HG03439 (cell line): ENCODE measurements at regions not wholly inside any gene's neighbourhood (a gene's known extent, or its start where the extent isn't known, plus 50 kb on each side); places are given as distances from the start of the nearest gene placed in this dataset.
A peak's percentile ranks its signal among the peaks of the same experiment; 100 is the strongest.
"Not testable (repeated sequence)": the region's sequence is repeated elsewhere in the genome, so short reads cannot be mapped to it uniquely, and the experiment has no call there.

Experiments used
- ATAC-seq: cut with Tn5 transposase; IDR thresholded peaks from one replicate; pipeline ENCODE4 v1.9.1; 2021; ENCODE audit warnings: mild to moderate bottlenecking, moderate library complexity; ENCODE audit not compliant: unreplicated experiment

DNA sequence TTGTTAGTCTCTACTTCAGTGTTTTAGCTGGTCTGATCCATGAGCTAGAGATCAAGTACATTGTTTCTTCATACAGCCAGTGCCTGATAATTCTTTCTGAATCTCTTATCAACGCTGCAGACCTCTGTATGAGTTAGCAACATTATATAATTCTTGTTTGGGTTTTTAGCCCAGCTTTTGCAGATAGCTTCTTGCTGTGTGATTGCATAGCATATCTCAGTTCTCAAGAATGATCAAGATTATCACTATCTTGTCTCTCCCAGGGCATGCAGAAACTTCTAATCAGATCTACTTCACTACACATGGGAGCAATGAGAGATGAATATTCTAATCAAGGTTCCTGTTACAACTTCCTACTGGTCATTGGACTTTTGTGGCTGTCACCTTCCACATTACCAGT, 158.3 kb downstream of the FAM174A start:
- no peak for ATAC-seq

DNA sequence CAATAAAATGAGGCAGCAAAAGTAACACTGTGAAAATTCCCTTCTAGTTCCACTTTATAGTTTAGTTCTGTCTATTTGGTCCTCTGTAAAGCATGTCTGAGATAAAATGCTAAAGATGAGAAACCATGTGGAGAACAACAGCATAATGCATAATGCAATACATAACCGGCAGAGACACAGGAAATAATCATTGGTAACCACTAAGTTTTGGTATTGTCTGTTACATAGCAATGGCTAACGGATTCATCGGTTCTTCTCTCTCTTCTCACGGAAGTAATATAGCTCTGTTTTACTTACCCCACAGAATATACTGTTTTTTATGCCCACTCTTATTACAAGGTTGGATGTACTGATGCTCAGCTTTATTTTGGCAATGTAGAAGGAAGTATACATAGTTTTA, 158.9 kb downstream of the FAM174A start:
- ATAC-seq = no peak

DNA sequence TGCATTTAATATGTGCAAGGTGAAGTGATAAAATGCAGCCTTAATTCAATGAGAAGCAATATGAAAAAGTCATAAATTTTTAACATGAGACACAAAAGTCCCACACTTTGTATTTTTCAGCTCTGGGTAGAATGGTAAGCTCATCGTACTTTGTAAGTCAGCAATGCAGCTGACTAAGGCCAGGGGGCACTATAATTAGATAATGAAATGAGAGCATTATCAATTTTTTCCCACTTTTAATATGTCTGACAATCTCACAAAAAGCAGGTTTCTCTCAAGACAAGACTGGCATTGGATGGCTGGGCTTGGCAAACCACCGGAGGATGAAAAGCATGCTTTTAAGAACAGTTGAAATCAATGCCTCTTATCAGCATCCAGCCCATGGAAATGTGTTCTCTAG, 162.8 kb downstream of the FAM174A start:
- ATAC-seq = no peak

DNA sequence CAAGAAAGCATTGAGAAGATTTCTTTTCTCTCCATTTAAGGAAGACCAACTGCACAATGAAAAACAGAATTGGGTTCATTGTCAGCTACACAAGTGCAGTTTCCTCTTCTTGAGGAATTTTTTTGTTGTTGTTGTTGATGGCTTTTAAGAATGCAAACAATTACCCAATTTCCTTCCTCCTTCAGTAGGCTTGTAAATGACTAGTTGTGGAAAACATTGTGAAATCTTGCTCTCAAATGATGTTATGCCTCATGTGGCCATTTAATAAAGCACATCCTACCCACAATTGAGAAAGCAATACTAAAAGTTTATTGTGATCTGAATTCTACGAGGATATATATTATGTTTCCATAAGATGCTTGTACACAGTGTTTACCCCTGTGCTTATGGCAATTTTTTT, 171.6 kb downstream of the FAM174A start:
- ATAC-seq = no peak

DNA sequence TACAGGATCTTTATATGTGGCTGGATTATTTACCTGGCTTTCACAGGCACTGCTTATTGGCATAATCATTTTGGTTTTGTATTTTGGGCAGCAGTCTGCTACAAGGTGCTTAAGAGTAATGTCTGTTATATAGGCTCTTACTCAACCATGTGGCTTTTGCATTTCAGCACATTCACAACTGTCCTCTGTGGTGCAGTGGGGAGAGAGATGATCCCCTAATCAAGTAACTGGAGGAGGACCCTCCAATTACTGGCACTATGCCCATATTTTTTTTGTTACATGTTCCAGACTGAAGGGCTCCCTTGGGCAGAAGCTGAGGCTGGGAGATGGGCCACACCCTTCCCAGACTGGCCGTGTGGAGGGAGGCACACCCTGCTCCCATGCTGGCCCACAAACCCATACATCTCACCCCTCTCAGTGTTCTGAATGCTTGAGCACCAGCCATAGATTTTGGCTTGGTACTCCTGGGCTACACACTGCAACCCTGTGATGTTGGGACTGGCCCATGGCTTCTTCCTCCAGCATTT, 173.5 kb downstream of the FAM174A start:
- no peak for ATAC-seq

DNA sequence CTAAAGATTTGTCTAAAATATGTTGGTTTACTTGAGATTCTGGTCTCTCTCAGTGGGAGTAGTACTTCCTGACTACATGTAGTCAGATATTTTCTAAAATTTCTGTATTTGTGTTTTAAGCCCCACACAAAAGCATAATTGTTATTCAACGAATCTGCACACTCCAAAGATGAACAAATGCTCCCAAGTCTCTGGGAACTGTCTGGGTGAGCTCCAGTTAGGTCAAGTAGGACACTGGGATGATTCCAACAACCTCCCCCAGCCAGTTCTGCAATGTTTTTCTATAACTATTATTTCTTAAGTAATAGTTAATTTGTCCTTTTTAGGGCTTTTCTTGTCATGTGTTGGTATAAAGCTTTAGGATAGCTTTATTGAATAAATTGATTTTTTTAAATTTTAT, 174.6 kb downstream of the FAM174A start:
- ATAC-seq = no peak

DNA sequence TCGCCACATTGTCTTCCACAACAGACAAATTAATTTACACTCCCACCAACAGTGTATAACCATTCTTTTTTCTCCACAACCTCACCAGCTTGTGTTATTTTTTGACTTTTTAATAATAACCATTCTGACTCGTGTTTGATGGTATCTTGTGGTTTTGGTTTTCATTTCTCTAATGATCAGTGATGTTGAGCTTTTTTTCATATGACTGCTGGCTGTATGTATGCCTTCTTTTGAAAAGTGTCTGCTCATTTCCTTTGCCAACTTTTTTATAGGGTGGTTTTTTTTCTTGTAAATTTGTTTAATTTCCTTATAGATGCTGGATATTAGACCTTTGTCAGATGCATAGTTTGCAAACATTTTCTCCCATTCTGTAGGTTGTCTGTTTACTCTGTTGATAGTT, 179.6 kb downstream of the FAM174A start:
- ATAC-seq = not testable (repeated sequence)

DNA sequence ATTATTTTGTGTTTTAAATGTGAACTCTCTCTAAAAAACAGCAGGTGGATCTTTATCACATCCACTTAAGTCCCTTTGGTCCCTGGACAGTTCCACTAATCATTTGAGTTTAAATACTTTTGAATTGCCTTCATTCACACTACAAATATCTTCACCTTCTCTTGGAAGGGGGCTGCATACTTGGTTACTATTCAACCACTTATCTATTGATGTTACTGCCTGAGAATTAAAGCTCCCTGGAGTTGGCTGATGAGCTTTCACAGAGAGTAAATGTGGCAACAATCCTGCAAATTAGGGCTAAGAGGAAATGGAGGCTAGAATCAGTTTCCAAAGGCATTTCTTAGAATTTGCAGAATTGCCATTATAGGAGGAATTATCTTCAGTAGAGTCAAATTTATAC, 180.4 kb downstream of the ST8SIA4 start:
- no peak for ATAC-seq

DNA sequence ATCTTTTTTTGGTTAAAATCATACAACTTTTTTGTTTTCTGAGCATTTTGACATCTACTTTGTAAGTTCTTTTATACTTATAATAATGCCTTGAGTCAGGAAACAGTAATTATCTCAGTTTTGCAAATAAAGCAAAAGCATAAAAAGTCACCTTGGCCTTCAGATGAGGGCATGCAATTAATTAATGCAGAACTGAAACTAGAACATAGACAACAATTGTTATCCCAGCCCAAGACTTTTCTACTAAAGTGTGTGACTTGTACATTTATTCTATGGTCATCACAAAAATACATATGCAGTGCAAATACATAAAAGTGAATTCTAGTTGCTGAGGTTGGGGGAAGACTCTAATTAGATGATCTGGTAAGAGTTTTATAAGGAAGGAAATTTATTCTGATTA, 179.9 kb downstream of the ST8SIA4 start:
- ATAC-seq = no peak

DNA sequence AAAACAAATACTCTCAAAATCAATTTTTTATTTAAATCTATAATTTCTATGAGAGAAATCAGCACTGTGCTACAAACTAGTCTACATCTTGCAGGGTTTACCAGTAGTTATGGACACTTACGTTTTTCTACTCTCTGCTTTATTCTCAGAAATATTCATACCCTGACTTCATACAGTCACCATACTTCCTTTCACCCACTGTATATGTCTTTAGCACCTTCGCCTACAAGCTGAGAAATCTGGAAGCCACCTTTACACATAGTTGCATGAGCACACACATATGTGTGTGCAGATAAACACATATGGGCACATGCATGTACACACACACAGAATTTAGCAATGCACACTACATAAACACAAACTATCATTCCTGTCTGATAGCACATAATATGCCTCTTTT, 177.0 kb downstream of the ST8SIA4 start:
- ATAC-seq = no peak

DNA sequence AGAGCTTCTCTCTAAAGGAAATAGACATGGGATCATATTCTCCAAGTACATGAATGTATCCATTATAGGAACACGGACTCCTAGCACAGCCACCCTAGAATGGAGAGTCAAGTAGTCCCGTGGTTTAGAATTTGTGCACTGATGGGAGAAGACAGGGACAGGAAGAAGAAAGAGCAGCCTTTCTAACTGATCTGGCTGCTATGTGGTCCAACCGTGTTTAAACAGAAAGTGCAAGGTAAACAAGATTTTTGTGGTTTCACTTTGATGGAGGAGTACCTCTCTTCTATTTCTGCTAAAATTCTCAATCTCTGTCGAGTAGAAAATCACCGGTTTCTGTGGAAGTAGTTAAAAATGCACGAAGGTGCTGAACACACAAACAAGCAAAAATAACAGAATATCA, 171.3 kb downstream of the ST8SIA4 start:
- ATAC-seq = peak; percentile 95

DNA sequence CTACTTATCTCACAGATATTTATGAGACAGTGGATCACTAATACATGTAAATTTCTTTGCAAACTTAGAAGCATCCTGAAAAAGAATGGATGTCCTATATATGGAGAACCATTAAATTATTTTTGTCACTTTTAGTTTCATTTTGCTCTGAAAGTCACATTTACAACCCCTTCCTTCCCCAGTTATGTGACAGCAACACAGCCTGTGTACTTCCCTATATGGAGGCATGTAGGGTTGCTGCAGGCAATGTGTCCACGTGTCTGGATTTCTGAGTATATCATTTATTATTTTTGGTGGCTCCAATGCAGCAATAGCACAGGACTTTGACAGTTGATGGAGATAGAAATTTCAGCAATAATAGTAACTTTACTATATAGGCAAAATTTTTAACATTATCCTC, 156.4 kb downstream of the ST8SIA4 start:
- ATAC-seq = no peak

DNA sequence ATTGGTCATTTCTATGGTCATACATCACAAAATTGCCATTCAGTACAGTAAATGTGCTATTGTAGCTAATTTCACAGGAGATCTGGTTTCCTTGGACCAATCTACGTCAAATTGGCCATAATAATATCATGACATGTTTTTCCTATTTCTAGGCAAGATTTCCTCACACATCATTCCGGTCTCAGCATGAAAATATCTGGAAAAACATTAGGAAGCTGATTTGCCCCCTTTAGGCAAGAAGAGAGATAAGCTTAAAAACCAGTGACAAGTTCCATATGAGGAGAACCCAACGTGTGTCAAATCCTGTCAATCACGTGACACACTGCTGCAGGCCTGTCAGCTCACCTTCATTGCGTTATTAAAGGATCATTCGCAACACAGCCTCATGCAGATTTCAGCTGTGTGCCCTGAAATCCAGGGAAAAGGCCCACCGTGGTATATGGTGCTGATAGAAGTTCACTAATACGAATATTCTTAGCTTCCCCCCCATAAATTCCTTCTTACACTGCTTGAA, 153.3 kb downstream of the ST8SIA4 start:
- ATAC-seq = no peak

DNA sequence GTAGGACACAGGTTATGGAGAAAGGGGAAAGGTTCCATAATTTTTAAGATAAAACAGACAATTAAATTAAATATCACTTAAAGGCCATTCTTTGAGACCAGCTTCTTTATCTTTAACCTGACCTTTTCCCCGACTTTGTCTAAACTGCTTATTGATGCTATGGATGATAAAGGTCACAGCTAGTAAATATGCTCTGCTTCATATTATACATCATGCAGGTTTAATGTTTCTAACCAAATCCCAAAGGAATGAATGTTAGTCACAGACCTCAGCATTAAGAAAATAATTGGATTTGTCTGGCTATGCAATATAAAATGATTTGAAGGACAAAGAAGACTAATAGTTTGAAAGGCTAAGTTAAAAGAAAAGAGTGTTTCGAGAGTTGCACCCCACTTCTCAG, 147.6 kb downstream of the ST8SIA4 start:
- no peak for ATAC-seq
